OCI-M1 (cell line): ENCODE measurements at regions not wholly inside any gene's neighbourhood (a gene's known extent, or its start where the extent isn't known, plus 50 kb on each side); places are given as distances from the start of the nearest gene placed in this dataset.
"Not testable (repeated sequence)": the region's sequence is repeated elsewhere in the genome, so short reads cannot be mapped to it uniquely, and the experiment has no call there.

Experiments used
- DNase-seq: peaks from one replicate; lab custom pipeline; 2025; lab: John Stamatoyannopoulos, UW

DNA sequence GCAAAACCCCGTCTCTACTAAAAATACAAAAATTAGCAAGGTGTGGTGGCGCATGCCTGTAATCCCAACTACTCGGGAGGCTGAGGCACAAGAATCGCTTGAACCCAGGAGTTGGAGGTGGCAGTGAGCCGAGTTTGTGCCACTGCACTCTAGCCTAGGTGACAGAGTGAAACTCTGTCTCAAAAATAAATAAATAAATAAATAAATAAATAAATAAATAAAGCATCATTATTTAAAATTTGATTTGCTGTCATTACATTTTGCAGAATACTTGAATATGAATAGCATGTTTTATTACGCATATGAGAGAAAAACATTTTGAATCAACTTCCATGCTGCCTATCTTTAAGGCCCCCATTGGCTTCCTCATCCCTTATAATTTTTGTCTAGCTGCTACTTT lies 53.4 kb upstream of the MED14 start:
- DNase-seq, result not testable (repeated sequence)

DNA sequence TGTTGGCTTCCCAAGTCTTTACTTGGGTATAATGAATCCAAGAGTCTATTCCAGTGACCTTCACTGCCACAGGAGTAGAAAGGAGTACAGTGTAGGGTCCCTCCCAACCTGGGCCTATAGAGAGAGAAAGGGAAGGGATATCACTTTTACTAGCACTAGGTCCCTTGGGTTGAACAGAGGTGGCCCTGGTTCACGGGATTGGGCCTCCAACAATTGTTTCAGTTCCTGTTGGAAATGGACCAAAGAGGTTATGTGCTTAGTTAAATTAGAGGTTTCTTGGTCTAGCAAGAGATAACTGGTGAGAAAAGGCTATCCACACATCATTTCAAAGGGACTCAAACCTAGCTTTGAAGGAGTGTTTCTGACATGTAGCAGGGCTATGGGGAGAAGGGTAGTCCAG lies 57.1 kb upstream of the MED14 start:
- DNase-seq, result no peak

DNA sequence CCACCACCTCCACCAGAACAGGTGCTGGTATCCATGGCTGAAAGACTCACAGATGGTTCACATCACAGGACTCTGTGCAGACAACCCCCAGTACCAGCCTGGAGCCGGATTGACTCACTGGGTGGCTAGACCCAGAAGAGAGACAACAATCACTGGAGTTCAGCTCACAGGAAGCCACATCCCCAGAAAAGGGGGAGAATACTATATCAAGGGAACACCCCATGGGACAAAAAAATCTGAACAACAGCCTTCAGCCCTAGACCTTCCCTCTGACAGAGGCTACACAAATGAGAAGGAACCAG lies 59.4 kb upstream of the MED14 start:
- DNase-seq, result not testable (repeated sequence)

DNA sequence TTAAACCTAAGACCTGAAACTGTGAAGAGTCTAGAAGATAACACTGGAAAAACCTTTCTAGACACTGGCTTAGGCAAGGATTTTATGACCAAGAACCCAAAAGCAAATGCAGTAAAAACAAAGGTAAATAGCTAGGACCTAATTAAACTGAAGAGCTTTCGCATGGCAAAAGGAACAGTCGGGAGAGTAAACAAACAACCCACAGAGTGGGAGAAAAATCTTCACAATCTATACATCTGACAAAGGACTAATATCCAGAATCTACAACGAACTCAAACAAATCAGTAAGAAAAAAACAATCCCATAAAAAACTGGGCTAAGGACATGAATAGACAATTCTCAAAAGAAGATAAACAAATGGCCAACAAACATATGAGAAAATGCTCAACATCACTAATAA lies 64.4 kb upstream of the MED14 start:
- DNase-seq, result not testable (repeated sequence)

DNA sequence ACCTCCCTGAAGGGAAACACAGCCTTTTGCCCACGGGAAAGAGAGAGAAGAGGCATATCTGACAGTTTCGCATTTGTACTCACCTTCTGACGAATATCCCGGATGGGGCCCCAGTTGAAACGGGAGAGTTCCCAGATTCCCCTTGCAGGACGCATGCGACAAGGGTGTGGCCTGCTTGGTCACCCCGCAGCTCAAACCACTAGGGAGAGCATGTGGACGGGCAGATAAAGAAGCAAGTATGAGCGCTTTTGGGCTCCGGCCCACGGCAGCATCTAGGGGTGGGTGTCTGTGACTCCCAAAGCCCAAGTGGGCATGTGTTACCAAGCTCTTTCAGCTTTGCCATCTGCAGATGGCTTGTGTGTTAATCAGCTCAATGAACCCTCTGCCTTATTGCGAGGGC lies 70.1 kb upstream of the MED14 start:
- DNase-seq, result peak; percentile 49

DNA sequence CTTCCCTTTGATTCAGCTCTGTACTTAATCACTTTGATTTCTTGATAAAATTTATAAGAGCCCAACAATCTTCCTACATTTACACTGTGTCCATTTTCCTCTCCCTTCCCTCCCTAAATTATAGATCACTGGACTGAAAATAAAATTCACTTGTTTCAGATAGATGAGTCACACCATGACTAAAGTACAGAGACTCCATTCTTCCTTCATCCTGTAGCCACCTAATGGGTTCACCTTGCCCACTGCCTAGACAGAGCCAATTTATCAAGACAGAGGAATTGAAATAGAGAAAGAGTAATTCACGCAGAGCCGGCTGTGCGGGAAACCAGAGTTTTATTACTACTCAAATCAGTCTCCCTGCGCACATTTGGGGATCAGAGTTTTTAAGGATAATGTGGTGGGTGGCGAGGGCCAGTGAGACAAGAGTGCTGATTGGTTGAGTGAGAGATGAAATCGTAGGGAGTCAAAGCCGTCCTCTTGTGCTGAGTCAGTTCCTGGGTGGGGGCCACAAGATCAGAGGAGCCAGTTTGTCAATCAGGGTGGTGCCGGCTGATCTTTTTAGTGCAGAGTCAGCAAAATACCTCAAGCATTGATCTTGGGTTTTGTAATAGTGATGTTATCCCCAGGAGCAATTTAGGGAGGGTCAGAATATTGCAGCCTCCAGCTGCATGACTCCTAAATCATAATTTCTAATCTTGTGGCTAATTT lies 71.3 kb upstream of the MED14 start:
- no peak for DNase-seq

DNA sequence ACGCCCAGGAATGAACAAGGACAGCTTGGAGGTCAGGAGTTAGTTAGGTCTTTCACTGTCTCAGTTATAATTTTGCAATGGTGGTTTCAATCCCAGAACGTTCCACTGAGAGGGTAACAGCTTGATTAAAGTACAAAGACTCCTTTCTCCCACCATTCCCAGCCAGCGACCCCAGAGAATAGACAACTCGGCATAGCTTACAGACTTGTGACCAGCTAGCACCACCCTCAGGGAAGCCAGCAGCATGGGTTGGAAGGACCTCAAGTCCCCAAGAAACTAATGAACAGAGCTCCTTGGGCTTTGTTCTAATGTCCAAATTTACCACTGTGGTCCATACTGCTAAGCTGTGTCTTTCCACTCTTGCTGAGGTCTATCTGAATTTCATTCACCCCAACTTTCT lies 72.0 kb upstream of the MED14 start:
- no peak for DNase-seq

DNA sequence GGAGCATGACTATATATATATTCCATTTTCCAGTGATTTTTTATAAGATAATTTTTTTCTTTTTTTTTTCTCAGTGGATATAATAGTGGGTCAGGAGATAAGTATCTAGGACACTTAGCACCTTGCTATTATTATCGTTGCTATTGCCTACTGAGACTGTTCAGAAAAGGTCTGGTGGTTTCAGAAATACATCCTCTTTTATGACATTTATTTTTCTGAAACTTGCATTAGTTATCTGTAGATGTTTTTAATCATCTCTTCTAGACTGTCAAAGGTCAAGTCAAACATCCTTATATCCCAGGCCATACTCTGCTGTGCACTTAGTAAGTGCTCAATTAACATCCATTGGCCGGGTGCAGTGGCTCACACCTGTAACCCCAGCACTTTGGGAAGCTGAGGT lies 72.9 kb upstream of the MED14 start:
- DNase-seq, result no peak

DNA sequence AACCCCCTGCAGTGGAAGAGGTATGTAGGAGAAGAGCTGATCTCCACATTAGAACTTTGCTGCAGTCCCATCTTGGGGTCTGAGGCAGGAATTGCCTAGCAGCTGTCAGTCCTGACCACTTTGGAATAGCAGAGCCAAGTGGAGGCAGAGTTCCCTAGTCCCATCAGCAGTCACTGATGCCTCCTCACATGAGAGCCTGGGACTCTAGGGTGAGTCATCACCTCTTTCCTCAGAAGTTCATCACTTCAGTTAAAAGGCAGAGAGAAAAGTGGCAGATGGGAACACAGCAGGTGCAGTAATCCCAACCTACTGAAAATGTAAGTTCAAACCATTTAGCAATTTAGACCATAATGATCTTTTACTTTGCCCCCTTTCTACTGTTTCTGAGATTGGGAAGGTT lies 73.9 kb upstream of the MED14 start:
- DNase-seq, result no peak

DNA sequence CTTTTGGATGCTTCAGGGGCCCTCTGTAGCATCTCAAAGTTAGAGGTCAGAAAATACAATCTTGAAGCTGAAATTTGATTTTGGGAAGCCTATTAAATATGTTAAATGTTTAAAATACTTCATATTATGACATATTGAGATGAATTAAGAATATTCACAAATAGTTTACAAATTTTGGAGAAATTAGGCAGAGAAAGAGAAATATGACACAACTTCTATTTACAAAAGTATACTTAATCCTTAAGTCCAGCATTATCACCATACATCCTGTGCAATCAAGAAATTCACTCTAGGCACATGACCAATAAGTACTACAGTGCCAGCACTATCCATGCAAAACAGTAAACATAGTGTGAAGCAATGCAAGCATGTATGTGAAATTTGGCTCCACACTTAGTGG lies 79.7 kb upstream of the MED14 start:
- not testable (repeated sequence) for DNase-seq

DNA sequence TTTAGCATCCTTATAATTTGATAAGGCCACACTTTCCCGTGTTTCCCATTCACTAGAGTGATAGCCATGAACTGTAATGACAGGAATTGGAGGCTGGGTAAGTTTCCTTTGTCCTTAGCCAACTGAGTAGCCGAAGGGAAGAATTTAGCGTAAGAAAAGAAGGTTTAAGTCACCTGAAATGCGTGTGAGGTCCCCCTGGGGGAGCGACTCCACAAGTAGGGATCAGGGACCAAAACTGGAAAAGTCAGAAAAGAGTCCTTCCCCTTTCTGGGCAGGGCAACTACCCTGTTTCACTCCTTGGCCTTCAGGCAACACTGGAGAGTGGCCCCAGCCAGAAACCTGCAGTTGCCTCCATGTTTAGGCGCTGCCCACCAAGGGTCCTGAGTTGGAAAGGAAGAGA lies 81.6 kb upstream of the MED14 start:
- DNase-seq, result no peak

DNA sequence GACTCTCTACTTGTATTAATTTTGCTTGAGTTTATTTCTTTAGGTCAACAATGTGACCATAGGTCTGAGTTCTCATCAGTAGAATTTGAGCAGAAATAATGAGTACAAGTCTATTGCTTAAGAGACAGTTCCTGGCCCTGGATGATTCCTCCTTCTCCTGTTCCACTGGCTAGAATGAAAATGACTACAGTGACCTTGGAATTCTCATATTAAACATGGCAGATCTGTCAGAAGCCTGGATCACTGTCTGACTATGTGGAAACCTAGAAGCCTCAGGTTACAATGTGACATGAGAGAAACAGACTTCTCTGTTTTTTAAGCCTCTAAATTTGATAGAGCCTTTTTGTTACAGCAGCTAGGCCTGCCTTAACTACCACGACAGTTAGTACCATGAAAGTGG lies 82.9 kb upstream of the MED14 start:
- DNase-seq, result no peak

DNA sequence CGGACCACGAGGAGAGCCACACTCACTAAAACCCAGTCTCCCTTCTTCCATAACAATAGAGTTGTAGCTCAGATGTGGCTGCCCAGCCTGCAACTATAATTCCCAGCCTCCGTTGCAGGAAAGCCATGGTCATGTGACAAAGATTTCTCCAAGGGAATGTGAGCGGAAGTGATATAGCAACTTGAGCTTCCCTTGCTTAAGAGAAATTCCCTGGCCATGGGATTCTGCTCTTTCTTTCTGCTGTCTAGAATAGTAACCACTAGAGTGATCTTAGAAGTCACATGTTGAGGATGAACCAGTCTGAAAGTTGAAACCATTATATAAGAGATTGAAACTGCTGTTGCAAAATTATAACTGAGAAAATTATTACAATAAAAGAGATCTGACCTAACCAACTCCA lies 86.4 kb upstream of the MED14 start:
- DNase-seq, result no peak

DNA sequence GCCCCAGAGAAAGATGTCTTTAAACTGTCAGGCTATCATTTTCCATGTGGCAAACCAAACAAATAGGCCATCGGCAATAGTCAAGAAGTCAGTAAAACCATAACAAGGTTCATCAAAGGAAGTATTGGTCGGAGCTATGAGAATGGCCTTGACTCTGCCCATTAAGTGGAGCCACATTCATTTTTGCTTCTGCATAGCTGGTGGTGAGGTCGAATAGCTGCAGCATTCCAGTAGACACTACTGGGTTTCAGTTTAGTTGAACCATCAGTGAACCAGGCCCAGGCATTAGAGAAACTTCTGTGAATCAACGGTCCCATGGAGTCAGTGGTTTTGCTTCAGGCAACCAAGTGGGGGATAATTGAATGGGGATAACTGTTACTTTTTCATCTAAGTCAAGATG lies 92.0 kb upstream of the MED14 start:
- DNase-seq, result no peak

DNA sequence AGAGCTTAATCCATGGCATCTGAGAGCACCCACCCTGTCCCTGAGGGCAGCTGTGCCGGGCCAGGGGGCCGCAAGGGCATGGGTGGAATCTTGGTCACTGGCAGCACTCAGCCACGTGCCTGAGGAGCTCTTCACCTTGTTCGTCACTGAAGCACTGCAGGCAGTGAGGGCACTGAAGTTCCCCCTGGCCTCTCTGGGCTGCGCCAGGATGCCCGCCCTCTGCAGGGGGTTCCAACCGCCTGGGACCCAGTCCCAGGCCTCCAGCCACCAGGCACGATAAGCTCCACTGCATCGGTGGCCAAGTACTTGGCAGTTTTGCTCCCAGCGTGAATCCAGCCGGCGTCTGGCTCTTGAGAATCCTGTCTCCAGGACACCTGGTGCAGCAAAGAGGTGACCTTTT lies 96.4 kb upstream of the MED14 start:
- DNase-seq, result no peak

DNA sequence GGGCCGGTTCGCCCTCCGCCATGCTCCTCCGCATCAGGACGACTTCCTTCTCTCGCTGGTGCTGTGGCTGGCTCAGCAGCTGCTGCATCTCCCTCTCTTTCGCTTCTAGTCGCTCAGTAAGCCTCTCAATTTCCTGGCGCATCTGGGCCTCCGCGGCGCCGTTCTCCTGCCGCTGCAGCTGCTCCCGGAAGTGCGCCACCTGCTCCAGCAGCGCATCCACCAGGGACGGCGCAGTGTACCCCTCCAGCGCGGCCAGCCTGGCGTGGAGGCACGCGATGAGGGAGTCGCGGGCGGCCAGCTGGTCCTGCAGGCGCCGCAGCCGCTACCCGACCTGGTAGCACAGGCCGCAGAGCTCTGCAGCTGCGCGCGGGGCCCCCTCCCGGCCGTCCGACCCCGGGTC lies 97.4 kb upstream of the MED14 start:
- no peak for DNase-seq

DNA sequence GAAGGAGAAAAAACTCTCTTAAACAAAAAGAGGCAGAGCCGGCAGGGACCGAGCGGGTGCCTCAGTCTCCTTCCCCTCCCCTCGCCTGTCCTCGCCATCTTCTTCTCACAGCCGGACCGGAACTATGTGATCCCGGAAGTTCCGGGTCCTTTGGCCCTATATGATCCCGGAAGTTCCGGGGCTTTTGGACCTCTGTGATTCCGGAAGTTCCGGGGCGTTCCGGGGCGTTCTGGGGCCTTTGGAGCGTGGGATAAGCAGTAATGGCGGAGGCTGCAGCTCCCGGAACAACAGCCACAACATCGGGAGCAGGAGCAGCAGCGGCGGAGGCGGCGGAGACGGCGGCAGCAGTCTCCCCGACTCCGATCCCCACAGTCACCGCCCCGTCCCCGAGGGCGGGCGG lies 98.9 kb upstream of the MED14 start:
- DNase-seq, result no peak

DNA sequence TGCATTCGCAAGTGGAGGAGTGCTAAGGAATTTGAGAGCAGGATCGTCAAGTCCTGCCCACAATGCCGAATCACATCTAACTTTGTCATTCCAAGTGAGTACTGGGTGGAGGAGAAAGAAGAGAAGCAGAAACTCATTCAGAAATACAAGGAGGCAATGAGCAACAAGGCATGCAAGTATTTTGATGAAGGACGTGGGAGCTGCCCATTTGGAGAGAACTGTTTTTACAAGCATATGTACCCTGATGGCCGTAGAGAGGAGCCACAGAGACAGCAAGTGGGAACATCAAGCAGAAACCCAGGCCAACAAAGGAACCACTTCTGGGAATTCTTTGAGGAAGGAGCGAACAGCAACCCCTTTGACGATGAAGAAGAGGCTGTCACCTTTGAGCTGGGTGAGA lies 100.2 kb upstream of the MED14 start:
- DNase-seq, result no peak

DNA sequence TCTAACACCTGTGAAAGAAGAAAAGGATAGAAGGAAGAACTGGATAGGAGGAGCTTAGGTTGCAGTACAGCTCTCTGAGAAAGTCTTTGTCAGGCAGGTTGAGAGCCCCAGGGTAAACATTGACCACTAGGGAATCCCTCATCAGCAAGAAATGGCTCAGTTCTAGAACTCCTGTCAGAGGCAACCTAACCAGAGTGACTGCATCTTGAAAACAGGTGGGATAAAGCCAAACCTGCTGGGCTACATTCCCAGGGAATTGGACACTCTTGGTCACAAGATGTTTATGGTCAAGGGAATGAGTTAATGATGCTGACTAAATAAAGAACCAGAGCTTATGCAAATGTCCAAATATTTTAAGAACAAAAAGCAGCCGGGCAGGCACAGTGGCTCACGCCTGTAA lies 108.3 kb upstream of the MED14 start:
- no peak for DNase-seq

DNA sequence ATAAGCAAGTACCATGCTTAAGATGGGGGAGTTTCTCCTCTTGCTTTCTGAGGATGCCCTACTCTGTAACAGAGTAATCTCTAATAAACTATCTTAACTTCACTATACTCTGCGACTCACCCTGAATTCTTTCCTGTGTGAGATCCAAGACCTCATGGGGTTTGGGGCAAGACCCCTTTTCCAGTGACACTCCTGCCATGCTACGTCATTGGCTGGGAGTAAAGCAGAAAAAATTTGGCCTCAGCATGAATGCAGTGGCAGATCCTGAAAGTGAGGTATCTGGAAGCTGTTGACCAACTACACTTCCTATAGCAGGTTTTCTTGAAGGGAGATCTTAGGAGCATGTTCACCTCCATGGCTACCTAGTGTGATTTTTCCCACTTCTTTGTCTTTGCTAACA lies 109.1 kb upstream of the MED14 start:
- DNase-seq, result no peak

DNA sequence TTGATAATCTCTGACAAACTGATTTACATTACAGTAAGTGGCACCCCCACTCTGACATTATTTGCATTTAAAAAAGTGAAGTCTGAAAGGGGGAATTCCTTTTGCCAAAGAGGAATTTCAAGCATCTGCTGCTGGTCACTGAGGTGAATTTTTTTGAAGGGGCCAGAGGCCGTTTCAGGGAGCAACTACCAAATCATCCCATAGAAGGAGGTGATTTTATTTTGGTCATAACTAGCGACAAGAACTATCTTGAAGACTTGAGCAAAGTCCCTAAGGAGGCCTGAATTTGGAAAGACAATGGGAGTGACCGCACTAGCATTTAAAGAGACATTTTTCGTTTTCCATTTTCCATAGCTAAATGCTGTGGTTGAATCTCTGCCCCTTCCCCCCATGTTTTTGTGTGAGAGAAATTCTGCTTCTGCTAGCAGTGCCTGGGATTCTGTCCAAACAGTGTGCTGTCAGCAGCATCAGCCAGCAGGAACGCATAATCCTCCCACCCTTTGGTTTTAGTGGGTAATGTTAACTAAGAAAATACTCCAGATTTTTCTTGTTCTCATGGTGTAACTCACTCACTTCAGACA lies 110.1 kb upstream of the MED14 start:
- DNase-seq, result no peak

DNA sequence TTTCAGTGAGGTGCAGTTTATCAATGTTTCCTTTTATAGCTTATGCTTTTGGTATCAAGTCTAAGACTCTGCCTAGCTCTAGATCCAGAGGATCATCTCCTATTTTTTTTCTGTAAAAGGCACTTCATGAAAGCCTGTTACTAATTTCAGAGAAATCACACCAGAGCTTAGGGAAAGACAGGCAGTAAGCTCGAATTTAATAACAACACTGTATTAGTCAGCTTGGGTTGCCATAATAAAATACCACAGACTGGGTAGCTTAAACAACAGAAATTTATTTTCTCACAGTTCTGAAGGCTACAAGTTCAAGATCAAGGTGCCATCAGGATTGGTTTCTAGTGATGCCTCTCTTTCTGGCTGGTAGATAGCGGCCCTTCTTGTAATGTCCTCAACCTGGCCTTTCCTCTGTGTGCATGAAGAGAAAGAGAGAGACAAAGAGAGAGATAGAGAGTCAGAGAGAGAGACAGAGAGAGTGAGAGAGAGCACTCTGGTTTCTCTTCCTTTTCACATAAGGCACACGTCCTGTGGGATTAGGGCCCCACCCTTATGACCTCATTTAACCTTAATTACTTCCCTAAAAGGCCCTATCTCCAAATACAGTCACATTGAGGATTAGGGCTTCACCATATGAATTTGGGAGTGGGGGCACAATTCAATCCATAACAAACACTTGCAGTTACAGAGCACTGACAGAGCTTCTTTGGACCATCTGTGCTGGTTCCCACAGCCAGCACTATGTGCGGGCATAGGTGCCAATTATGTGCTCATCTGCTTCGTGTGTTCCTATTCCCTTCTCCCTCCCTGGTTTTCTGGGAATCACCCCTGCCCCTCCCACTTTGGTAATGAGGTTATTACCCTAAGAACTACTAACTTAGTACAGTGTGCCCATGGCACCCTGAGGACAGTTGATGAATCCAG lies 114.8 kb upstream of the MED14 start:
- peak; percentile 45 for DNase-seq

DNA sequence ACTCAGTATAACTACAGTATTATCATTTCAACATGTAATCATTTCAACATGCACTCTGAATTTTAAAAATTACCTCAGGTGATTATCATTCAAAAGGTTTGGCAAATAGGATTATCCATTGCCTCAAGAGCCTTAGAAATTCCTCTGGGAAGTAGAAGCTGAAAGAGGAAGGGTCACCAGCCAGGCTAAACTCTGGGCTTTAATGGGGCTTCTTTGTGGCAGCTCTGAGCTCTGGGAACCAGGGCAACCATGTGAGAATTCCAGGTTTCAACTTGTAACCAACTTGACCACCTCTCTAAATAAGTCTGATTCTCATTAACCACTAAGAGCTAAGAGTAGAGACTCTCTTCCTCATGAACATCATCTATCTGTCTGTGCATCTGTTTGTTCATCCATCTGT lies 117.2 kb upstream of the MED14 start:
- no peak for DNase-seq
